NCI-H345 treated with DMSO at 0.1 percent for 48 hours (cell line): ENCODE measurements at regions not wholly inside any gene's neighbourhood (a gene's known extent, or its start where the extent isn't known, plus 50 kb on each side); places are given as distances from the start of the nearest gene placed in this dataset.

Source experiments
- DNase-seq: peaks from one replicate; lab custom pipeline; 2025; ENCODE audit not compliant: unreplicated experiment; lab: John Stamatoyannopoulos, UW

DNA sequence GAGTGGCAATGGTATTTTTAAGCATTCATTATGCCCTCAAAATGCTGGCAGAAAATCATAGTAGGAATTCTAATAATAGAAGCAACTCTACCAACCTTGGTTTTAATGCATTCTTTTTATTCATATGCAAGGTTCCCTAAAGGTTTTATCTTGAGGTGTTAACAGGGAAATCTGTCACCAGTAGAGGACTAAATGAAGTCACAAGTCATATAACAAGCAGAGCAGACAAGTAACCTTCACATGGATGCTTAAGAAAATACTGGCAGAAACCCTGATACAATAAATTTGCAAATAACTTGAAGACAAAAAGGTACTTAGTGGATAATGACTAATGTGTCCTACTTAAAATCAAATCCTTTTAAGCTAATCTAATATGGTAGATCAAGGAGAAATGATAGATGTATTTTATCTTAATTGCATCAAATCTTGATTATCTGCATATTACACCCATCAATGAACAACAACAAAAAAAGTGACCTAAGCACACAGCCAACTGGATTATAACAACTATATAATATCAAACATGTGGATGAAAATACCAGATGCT, 73.3 kb downstream of the RFC3 start:
- no peak for DNase-seq

DNA sequence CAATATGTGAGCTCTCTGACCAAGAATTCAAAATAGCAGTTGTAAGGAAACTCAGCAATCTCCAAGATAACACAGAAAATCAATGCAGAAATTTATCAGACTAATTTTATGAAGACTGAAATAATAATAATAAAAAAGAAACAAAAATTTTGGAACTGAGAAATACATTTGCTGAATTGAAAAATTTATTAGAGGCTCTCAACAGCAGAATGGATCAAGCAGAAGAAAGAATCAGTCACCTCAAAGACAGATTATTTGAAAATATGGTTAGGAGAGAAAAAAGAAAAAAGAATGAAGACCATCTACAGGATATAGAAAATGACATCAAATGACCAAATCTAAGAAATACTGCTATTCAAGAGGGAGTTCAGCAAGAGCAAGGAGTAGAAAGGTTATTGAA, 75.6 kb downstream of the RFC3 start:
- no peak for DNase-seq

DNA sequence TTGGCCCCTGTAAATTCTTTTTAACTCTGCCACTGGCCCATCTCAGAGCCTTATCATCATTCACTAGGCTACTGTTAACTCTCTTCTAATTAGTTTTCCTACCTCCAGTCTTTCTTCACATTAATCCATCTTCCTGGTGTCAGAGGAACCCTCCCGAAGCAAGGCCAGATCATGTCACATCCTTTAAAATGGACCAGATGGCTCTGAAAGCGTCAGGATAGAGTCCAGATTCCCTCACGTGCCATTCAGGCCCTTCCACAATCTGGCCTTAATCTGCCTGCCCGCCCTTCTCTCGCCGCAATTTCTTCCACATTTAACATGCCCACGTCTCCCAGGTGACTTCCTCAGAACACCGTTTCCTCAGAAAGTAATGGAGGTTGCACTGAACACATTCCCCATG, 86.5 kb downstream of the RFC3 start:
- no peak for DNase-seq

DNA sequence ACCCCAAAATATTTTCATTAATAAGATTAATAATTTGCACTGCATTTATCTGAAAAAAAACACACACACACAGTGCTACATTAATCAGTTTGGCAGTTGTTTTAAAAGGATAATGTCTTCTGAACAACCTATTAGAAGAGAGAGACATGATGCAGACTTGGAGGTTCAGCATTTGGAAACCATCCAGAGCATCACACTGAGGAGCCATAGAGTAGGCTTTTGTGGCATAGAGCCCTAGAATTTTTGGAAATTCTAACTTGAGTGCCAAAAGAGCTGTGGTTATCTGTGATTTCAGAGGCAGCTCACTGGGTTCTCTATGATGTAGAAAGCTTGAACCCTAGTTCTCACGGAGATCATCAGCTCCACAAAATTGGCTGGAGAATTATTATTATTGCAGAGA, 90.2 kb downstream of the RFC3 start:
- no peak for DNase-seq

- DNase-seq: no peak
Measured at GRCh38 chr13:33910255-33910654, 92.3 kb downstream of the RFC3 start.

DNA sequence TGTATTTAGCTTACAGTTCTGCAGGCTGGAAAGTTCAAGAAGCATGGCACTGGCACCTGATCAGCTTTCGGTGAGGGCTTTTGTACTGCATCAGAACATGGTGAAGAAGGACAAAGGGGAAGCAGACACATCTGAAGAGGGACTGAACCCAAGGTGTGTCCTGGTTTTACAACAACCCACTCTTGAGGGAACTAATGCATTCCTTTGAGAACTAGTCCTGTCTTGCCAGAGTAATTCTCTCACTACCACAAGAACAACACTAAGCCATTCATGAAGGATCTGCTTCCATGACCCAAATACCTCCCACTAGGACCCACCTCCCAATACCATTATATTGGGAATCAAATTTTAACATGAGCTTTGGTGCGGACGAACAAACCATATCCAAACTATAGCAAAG, 93.6 kb downstream of the RFC3 start:
- no peak for DNase-seq

- no peak for DNase-seq
Measured at GRCh38 chr13:33913829-33914228, 95.9 kb downstream of the RFC3 start.

DNA sequence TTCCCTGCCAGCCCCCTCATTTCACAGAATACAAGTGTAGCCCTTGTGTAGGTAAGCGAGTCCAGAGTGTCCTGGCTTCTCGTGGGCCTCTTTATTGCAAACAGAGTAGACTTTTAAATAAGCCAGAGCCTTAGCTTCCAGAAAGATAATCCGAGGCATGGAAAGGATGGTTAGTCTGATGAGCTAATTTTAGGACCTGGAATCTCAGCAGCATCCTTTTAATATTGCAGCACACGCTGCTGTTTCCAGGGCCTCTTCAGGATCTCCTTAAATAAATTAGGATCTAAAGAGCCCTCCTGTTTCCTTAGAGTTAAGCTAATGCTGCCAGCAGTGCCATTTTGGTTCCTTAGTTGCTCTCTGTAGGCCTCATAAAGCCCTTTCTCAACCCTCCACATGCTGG, 99.2 kb downstream of the RFC3 start:
- no peak for DNase-seq

GRCh38 chr13:33918199-33918932, 100.4 kb downstream of the RFC3 start:
- no peak for DNase-seq

GRCh38 chr13:33919120-33919519, 101.2 kb downstream of the RFC3 start:
- no peak for DNase-seq

DNA sequence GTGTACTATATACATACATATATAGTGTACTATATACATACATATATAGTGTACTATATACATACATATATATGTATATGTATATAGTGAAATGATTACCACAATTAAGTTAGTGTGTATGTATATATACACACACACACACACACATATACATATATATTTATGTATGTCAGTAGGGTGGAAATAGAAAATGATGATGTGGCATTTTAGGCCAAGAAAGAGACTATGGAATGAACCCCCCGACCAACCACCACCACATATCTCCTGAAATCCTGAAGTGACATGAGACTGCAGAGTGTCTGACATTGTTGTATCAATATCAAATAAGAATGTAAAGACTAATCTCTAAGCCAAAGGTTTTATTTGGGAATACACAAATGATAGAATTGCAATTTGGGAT, 107.6 kb downstream of the RFC3 start:
- DNase-seq: no peak

DNA sequence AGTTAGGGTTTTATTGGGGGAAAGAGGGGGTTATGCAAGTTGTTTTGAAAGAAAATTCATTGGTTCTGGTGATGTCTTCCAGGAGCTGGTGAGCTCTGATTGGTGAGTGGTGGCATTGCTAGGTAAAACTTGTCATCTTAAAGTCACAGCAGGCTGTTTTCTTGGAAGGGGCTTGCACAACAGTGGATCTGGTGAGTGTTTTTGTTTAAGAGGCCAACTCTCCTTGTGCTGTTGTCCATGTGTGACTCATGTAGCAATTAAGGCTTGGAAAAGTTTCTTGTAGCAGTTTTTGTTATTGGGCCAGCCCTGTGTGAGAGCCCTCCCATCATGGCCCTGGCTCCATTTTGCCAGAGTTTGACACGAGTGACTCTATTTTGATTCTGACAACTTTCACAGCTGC, 109.4 kb downstream of the RFC3 start:
- no peak for DNase-seq

DNA sequence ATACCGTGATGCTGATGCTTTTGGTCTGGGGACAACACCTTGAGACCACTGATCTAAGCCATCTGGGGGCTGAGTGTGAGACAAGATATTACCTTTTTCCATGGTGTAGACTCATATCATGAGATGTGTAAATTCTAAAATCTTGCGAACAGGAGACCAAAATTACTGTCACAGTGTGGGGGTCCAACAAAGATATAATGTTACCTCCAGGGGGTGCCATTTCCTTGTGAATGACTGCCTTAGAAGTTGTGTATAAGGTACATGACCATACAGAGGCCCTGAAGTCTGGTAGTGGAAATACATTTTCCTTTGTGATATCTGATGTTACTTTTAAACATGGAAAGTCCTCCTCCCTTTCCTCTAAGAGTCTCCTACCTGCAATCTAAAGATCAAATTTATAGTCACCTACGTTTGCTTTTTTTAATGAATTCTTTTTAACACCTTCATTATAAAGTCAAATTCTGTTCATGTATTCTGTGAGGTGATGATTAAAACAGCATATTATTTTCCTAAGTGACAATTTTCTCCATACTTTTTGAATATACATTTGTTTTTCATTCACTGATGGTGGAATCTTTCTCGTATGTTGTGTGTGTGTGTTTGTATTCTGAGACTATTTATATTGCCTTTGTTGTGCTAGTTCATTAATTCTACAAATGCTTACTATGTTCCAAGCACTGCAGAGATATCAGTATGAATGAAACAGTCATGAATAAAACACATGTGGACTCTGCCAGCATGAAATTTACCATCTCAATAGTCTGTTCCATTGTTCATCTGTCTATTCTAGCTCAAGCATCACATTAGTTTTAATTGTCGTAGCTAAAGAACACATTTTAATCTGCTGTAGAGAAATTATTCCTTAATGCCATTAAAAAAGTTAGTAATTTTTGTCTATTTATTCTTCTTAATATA, 113.7 kb downstream of the RFC3 start:
- no peak for DNase-seq

- no peak for DNase-seq
Measured at GRCh38 chr13:33932769-33933406, 114.9 kb downstream of the RFC3 start.

DNA sequence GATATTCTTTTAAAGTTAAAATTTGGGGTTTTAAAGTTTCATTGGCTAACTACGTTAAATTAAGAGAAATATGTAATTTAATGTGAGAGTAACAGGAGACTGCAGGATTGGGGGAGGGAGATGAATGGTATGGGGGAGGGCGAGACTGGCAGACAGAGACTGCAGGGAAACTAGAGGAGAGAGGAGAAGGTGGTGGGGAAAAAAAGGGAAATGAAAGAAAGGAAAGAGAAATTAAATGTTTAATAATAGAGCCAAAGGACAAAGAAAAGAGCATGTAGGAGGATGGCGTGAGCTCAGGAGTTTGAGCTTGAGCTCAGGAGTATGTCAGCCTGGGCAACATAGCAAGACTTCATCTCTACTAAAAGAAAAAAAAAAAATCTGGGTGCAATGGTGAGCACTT, 115.9 kb downstream of the RFC3 start:
- DNase-seq: no peak

DNA sequence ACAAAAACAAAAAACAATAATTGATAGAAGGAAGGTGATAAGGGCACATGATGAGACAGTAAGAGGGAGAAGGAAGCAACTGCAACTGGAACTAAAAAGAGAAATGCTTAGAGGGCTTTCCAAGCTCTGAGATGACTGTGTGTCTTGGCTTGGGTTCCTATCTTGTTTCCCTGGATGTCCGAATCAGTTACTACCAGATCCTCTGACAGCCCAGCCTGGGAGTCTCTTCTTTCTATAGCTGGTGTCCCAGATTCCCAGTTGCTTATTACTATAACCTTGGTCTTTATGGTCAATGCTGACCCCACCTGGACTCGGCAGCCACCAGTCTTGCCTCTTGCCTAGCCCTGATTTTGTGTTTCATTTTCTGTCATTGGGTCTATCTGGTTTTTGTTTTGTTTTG, 116.4 kb downstream of the RFC3 start:
- DNase-seq: no peak

DNA sequence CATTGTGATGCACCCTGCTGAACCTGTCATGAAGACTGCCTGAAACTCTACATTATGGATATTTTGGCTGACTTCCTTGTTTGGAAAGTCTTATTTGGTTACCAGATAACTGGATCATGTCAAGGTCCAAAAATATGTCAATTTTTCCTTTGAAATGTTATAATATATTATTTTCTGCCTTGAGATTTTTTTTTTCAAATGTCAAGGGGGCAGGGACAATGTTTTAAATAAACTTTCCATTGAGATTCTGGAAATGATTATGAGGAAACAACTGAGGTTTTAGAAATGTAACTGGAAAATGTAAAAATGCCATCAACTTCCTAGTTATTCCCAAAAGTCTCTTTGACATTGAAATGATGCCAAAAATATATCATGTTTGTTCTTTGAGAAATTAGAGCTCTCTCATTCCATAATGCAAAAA, 117.0 kb downstream of the RFC3 start:
- no peak for DNase-seq

- no peak for DNase-seq
Measured at GRCh38 chr13:33935969-33936368, 118.0 kb downstream of the RFC3 start.

DNA sequence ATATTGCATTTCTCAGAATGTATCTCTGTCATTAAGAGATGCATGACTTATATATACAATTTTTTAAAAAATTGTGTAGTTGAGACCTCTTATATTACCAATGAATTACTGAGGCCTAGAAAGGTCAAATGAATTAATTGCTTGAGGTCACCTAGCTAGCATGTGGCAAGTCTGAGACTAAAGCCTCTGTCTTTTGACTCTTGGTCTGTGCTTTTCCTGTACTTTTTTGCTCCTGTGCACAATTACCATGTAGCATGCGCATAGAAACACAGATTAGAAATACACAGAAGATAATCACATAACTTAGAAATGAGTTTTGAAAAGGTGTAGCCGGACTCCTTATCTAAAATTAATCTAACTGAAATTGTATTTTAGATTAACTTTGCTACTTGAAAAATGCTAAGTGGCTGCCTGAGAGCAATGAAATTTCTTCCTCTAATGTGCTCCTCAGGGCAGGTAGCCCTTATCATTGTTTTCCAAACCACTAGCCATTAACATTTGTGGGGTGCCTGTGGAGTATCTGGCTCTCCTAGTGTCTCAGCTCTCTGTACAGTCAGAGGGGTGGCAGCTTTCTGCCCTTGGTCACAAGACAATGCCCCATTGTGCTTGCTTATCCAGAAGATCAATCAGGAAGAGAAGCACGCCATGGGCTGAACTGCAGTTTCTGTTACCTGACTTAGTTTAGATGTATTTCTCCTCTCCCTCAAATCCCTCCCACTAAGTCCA, 119.6 kb downstream of the RFC3 start:
- no peak for DNase-seq

DNA sequence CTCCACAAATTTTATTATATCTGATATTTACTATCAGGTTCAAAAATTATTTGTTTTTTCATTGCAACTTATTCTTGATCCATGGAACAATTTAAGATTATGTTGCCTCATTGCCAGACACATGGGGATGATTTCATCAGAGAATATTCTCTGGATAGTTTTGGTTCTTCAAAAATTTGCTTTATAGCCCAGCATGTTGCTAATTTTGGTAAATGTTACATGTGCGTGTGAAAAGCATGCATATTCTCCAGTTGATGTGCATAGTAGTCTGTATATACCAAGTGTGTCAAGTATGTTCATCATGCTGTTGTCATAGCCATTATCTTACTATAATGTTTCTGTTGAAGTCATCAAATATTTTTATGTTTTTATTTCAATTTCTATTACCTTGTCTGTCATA, 122.3 kb downstream of the RFC3 start:
- no peak for DNase-seq

GRCh38 chr13:33940898-33941297, 122.9 kb downstream of the RFC3 start:
- DNase-seq: no peak
